ENCODE measurements at regions not wholly inside any gene's neighbourhood (a gene's known extent, or its start where the extent isn't known, plus 50 kb on each side); places are given as distances from the start of the nearest gene placed in this dataset.

- H3K36me3 ChIP-seq (ENCODE audit: control insufficient read depth in 2 of 3, insufficient read depth in 3 of 3, low read length in 3 of 3): no peaks in the 10 kb centered on the region
- intact Hi-C loops (cut with DNase I): no loop called here
- H3K4me3 ChIP-seq (ENCODE audit: low read length in 3 of 3): no peak overlapping the region
- no peaks in the 10 kb centered on the region for H3K27me3 ChIP-seq (ENCODE audit: control insufficient read depth, insufficient read depth, low read length)
- TF ChIP-seq, protein P1, sequence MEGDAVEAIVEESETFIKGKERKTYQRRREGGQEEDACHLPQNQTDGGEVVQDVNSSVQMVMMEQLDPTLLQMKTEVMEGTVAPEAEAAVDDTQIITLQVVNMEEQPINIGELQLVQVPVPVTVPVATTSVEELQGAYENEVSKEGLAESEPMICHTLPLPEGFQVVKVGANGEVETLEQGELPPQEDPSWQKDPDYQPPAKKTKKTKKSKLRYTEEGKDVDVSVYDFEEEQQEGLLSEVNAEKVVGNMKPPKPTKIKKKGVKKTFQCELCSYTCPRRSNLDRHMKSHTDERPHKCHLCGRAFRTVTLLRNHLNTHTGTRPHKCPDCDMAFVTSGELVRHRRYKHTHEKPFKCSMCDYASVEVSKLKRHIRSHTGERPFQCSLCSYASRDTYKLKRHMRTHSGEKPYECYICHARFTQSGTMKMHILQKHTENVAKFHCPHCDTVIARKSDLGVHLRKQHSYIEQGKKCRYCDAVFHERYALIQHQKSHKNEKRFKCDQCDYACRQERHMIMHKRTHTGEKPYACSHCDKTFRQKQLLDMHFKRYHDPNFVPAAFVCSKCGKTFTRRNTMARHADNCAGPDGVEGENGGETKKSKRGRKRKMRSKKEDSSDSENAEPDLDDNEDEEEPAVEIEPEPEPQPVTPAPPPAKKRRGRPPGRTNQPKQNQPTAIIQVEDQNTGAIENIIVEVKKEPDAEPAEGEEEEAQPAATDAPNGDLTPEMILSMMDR (IDR thresholded peaks at IDR 0.05; ENCODE audit: borderline replicate concordance, extremely low read depth, insufficient read depth): no peak
- no peaks in the 10 kb centered on the region for H3K4me1 ChIP-seq (ENCODE audit: control insufficient read depth in 2 of 3, insufficient read depth in 2 of 3, low read depth in 1 of 3, low read length in 3 of 3)
- H3K27ac ChIP-seq (ENCODE audit: low read depth in 2 of 2, low read length in 2 of 2): no peak overlapping the region
- FAIRE-seq (no peak), DNase-seq (no peak)
- H3K9ac ChIP-seq (ENCODE audit: low read length in 3 of 3): no peak overlapping the region
- H3K9me3 ChIP-seq (ENCODE audit: control insufficient read depth in 2 of 3, insufficient read depth in 1 of 3, low read length in 3 of 3): no peaks in the 10 kb centered on the region
Measured at GRCh38 chr12:13786646-13787045, 194.8 kb downstream of the GRIN2B start.

GRCh38 chr12:13784504-13784903 is 196.9 kb downstream of the GRIN2B start:
- TF ChIP-seq, protein P1 (IDR thresholded peaks at IDR 0.05; ENCODE audit: borderline replicate concordance, extremely low read depth, insufficient read depth): no peak
- intact Hi-C loops (cut with DNase I): no loop called here
- DNase-seq: no peak
- FAIRE-seq: no peak
- Histone ChIP-seq H3K27me3 (ENCODE audit: control insufficient read depth, insufficient read depth, low read length) (no peaks in the 10 kb centered on the region), H3K9me3 (ENCODE audit: control insufficient read depth in 2 of 3, insufficient read depth in 1 of 3, low read length in 3 of 3) (no peaks in the 10 kb centered on the region), H3K4me1 (ENCODE audit: control insufficient read depth in 2 of 3, insufficient read depth in 2 of 3, low read depth in 1 of 3, low read length in 3 of 3) (no peaks in the 10 kb centered on the region), H3K4me3 (ENCODE audit: low read length in 3 of 3) (no peak overlapping the region), H3K27ac (ENCODE audit: low read depth in 2 of 2, low read length in 2 of 2) (no peak overlapping the region), H3K36me3 (ENCODE audit: control insufficient read depth in 2 of 3, insufficient read depth in 3 of 3, low read length in 3 of 3) (no peaks in the 10 kb centered on the region), H3K9ac (ENCODE audit: low read length in 3 of 3) (no peak overlapping the region)

GRCh38 chr12:13780453-13780852 is 200.9 kb downstream of the GRIN2B start:
- Histone ChIP-seq H3K9ac (ENCODE audit: low read length in 3 of 3) (no peak overlapping the region), H3K27me3 (ENCODE audit: control insufficient read depth, insufficient read depth, low read length) (no peaks in the 10 kb centered on the region), H3K27ac (ENCODE audit: low read depth in 2 of 2, low read length in 2 of 2) (no peak overlapping the region), H3K36me3 (ENCODE audit: control insufficient read depth in 2 of 3, insufficient read depth in 3 of 3, low read length in 3 of 3) (no peaks in the 10 kb centered on the region), H3K4me3 (ENCODE audit: low read length in 3 of 3) (no peak overlapping the region), H3K9me3 (ENCODE audit: control insufficient read depth in 2 of 3, insufficient read depth in 1 of 3, low read length in 3 of 3) (no peaks in the 10 kb centered on the region), H3K4me1 (ENCODE audit: control insufficient read depth in 2 of 3, insufficient read depth in 2 of 3, low read depth in 1 of 3, low read length in 3 of 3) (no peaks in the 10 kb centered on the region)
- FAIRE-seq: no peak
- TF ChIP-seq, protein P1 (IDR thresholded peaks at IDR 0.05; ENCODE audit: borderline replicate concordance, extremely low read depth, insufficient read depth): no peak
- intact Hi-C loops (cut with DNase I): no loop called here
- DNase-seq: no peak

GRCh38 chr12:13777374-13777773 is 204.0 kb downstream of the GRIN2B start:
- TF ChIP-seq, protein P1 (IDR thresholded peaks at IDR 0.05; ENCODE audit: borderline replicate concordance, extremely low read depth, insufficient read depth): no peak
- H3K27ac ChIP-seq (ENCODE audit: low read depth in 2 of 2, low read length in 2 of 2): no peak overlapping the region
- no peaks in the 10 kb centered on the region for H3K27me3 ChIP-seq (ENCODE audit: control insufficient read depth, insufficient read depth, low read length)
- intact Hi-C loops (cut with DNase I): no loop called here
- no peaks in the 10 kb centered on the region for H3K36me3 ChIP-seq (ENCODE audit: control insufficient read depth in 2 of 3, insufficient read depth in 3 of 3, low read length in 3 of 3)
- H3K4me3 ChIP-seq (ENCODE audit: low read length in 3 of 3): no peak overlapping the region
- H3K4me1 ChIP-seq (ENCODE audit: control insufficient read depth in 2 of 3, insufficient read depth in 2 of 3, low read depth in 1 of 3, low read length in 3 of 3): no peaks in the 10 kb centered on the region
- FAIRE-seq (no peak), DNase-seq (no peak)
- no peak overlapping the region for H3K9ac ChIP-seq (ENCODE audit: low read length in 3 of 3)
- H3K9me3 ChIP-seq (ENCODE audit: control insufficient read depth in 2 of 3, insufficient read depth in 1 of 3, low read length in 3 of 3): no peaks in the 10 kb centered on the region
